Hematopoietic multipotent progenitor cell treated with erythropoietin and hydrocortisone succinate and interleukin-3 and kit ligand, for 15 days (in vitro differentiated cells): ENCODE measurements at regions not wholly inside any gene's neighbourhood (a gene's known extent, or its start where the extent isn't known, plus 50 kb on each side); places are given as distances from the start of the nearest gene placed in this dataset.

Experiments
- DNase-seq: peaks from one replicate; pipeline ENCODE4 v3.0.0-alpha.2; 2015; ENCODE audit warnings: low spot score

DNA sequence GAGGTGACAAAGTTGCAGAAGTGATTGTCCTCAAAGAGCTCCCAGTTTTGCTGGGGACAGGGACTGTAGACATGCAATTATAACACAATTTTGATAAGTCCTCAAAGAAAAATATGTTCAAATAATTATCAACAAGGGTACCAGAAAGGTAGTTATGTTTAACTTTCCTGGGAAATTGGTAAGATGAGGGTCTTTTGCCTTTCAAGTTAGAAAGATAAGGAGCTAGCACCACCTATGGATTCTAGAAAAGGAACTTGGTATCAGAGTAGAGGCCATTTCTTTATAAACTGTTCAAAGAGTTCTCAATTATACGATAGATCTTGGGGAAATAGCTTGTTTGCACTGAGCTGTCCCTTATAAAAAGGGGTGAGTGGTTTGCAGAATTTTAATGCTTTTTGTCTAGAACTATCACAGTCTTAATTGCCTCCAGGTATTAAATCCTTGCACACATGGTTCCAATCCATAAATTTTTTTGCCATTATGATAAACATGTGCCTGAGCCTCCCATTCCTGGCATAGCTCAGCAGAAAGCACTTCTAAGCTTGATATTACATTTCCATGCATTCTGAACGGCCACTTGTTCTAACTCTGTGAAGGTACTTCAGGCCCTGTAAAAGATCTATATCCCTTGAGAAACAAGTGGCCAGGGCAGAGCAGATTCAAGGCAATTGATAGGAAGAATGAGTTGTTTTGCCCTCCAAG, 247.5 kb upstream of the LRIG1 start:
- DNase-seq = no peak

DNA sequence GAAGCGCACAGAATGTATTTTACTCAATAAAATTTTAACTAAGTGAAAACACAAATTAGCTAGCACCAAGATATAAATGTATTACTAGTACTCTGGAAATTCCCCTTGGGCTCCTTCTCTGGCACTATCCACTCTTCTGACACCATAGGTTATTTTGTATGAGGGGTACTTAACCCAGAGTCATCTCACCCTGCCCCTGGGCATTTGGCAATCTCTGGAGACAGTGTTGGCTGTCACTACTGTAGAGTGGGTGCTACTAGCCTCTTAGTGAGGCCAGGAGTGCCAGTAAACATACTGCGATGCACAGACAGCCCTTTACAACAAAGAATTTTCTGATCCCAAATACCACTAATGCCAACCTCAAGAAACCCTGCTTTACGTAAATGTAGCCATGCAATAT, 246.3 kb upstream of the KBTBD8 start:
- DNase-seq = no peak

DNA sequence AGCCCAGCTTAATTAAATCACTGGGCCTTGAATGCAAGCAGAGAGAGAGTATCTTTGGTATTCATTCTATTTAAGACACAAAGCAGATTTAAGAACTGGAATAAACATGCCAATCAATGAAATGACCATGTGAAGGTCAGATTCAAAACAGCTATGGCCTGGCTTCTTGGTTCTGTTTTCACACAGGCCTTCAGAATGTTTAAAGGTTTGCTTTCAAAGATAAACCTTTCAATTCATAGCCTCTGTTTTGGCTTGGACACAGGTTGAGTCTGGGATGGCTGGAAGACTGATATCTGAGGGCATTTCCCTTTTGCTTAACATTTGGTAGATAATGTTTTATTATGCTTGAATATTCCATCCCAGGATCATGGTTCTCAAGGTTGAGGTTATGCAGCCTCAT, 244.4 kb upstream of the KBTBD8 start:
- DNase-seq = no peak

DNA sequence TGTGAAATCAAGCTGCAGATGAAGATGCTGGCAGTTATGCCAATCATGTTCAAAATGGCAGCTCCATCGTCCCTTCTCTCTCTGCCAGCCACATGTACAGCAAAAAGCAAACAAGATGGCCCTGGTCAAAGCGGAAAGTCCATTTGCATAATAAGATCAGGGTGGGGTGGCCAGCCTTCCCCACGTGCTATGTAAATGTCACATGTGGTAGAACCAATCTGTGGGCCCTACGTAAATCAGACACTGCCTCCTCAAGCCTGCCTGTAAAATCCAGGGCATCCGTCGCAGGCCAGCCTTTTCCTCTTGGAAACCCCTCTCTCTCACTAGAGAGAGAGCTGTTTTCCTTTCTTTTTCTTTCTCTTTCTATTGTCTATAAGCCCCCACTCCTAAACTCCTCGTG, 243.5 kb upstream of the KBTBD8 start:
- DNase-seq = no peak

DNA sequence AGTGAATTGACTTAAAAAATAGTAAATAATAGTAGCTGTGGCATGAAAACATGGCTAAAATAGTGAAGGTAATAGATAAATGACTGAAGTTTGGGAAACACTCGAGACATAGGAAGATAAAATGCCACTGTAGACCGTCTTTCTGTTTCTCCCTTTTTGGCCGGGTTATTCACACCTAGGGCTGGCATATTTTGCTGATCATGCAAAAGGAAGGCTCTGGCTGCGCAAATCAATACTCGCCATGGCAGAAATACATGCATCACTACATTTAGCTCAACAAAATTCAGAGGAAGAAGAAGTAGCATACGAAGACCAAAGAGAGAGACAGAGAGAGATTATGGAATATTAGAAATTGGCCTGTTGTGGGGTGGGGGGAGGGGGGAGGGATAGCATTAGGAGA, 242.2 kb upstream of the KBTBD8 start:
- no peak for DNase-seq

DNA sequence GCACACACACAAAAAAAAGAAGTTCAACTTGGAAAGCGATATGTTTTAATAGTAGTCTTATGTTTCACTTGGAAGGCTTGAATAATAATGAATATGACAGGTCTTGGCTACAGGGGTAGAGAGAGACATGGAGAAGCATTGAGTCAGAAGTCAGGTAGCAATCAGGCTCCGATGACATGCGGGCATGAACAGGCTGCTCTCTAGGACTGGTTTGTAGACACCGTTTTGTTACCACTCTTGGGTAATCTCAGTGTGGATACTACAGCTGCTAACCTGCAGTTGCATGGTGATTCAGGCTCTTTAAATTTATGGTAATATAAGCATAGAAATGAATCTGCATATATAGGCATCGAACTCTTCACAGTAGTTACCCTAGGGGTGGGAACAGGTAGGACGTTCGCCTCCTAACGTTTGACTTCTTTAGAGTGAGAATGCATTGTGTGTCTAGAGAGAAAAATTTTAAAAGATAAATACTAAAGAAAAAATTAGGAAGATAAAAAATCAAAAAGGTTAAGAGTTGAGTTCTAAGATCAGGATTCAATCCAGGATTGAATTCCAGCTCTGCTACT, 241.6 kb upstream of the KBTBD8 start:
- DNase-seq = no peak

DNA sequence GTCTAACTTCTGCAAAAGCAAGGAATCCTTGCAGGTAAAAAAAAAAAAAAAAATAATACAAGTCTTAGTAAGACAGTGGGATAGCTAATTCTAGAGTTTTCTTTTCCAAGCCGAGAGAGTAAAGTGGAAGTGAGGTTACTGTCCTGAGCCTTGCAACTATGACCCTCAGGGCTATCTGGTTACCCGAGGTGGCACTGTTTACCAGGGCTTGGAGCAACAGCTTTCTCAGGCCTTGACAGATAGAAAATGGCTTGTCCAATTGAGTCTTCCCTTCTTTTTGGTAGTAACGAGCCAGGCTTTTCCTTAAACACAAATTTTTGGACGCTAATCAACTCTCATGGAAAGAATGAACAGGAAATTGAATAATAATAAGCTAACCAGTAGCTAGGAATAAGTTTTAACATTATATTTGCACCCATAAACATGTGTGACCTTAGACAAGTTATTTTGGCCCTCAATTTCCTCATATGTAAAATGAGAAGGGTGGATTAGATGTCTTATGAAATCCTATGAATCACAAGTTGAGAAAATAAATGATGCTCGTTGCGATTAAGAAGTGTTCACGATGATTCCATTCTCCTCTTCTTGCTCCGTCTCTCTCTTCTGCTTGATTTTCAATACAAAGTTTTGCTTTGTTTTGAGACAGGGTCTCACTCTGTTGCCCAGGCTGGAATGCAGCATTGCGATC, 236.9 kb upstream of the KBTBD8 start:
- DNase-seq = no peak

DNA sequence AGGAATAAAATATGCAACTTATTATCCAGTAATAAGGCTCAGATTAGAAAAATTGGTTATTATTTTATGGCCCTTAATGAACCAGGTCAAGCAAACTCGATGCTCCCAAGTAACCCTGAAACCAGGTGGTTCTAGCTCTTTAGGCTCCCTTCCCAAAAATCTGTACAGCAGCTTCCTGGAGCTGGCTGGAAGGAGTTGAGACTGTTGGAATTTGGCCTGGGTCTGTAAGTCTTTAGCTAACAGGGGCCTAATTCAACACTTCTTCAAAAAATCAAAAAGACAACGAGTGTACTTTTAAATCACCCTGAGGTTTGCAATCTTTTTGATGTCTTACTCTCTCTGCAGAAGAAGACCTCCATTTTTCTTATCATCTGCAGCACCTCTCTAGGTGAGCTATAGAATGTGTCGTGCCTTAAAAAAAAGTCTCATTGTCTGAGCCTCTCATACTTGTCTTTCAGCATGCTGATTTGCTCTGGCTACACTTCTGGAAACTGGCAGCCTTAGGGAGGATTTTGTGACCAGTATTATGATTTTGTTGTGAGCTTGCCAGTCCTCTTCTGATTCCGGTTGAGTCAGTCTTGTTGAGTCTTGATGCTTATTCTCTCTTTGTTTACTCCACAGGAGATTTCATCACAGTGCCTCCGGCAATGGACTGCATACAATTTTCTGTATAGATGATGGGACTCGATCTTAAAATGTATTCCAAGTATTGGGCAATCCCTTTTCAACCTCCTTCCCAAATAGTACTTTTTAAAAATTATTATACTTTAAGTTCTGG, 235.0 kb upstream of the KBTBD8 start:
- no peak for DNase-seq

DNA sequence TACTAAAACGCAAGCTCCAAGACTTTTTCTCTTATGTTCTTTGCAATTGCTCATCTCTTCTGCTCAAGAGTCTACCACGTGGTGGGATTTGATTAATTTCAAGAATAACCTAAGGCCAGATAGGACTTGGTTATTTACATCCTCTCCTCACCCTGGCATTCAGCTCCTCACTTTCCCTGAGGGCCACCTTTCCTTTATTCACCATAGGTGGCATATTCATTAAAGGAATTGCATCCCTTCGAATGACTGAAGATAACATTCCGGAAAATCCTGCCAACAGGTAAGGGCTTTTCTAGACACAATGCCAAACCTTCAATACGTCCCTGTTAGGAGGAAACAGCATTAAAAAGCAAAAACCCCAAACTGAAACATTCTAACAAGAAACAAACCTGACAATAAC, 220.0 kb upstream of the KBTBD8 start:
- no peak for DNase-seq

DNA sequence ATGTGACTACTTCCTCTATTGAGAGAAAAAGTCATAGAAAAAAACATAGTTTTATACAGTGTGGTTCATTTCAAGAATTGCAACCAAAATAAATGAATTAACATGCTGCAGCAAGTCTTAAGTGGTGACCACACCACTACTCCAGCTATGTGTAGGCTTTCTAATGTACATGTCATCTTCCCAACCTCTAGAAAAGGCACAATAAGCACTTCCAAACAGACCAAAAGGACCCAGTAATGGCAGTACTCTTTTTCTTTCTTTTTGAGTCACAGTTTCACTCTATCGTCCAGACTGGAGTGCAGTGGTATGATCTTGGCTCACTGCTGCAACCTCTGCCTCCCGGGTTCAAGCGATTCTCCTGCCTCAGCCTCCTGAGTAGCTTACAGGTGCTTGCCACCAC, 219.3 kb upstream of the KBTBD8 start:
- DNase-seq = no peak

DNA sequence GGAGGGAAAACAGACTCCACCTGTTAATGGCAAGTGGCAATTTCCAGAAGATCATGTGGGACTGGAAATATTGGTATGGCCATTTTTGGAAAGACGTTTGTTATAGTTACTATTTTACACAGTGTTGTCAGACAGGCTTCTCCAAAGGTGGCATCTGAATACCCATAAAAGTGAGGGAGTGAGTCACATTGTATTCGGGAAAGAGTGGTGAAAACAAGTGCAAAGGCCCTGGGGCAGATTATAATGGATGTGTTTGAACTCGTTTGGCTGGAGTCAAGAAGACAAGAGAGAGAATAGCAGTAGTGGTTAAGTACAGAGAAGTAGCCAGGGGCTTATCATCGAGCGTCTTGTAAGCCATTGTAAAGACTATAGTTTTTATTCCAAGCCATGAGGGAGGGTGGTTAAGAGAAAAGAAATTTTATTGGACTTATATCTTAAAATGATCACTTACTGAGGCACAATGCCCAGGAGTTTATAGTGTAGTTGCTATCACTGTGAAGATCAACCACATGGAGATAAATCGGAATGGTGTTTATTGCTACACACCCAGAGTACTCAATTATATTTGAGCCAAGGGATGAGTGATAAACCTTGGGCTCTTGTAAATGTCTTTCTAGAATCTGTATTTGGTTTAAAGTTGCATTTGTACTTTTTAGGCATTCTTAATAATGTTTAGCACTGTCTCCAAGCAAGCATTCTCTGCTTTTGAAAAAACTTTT, 212.8 kb upstream of the KBTBD8 start:
- no peak for DNase-seq

DNA sequence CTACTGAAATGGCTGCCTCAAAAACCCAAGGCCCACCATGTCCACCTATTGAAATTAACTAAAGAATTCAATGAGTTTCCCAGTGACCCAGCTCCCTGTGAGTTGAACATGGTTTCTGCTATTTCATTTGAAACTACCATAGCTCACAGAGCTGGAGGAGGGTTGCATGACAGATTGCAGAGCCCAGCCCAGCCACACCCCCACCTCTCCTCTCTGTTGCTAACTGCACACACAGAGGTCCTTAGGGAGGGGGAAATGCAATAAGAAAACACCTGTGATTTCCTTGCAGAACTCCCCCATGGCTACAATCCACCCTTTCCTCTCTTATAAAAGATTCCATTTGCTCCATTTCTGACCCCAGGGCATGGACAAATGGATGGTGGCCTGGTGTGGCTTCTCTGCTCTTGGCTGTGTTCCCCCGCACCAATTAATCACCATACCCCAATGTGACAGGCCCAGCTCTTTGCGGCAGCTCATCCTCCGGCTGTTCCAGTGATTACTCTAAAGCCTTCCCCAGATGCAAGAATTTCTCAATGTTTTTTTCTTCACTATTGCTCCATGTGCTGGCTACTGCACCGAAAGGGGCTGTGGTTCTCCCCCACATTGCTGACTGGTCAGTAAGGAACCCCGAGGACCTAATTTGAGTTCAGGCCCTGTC, 208.4 kb upstream of the KBTBD8 start:
- DNase-seq = no peak

DNA sequence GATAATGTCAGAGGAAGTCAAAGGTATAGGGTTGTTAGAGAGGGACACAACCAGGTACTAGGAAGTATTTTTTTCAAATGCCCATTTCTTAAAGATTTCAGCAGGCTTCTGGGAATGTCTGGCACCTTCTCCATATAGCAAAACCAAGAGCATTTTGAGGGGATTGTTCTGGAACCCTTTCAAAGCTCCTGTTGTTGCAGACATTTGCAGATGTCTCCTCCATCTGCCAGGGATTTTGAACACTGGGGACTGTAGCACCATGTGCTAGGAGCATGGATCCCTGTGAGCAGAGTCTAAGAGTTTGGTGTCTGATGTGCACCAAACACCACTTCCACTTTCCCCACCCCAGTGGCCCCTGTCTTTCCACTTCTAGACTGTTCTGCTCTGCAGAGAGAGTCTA, 206.0 kb upstream of the KBTBD8 start:
- DNase-seq = no peak

DNA sequence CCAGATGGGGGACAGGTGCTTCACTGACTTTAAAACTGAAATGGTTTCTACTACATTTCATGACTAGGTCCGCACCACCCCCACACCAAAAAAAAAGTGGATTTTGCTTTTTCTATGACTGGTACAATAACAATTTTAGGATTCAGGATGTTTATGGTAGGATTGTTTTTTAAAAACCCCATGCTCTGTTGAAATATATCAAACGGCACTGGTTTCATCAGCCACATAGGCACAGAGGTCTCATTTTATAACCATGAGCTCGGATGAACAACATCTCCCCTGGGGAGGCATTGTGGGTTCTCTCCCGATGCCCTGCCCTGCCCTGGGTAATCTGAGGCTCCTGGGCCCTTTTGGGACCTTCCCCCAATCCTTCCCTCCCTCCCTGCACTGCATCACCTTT, 202.7 kb upstream of the KBTBD8 start:
- DNase-seq = no peak

DNA sequence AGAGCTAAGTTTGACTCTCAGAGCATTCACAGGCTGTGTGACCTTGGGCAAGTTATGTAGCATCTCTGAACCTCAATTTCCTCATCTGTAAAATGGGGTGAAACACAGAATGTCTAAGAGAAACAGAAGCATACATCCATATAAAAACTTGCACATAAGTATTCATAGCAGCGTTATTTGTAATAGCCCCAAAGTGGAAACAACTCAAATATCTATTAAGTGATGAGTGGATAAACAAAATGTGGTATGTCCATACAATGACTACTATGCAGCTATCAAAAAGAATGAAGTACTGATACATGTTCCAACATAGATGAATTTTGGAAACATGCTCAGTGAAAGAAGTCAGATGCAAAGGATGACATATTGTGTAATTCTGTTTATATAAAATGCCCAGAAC, 201.8 kb upstream of the KBTBD8 start:
- DNase-seq = no peak

DNA sequence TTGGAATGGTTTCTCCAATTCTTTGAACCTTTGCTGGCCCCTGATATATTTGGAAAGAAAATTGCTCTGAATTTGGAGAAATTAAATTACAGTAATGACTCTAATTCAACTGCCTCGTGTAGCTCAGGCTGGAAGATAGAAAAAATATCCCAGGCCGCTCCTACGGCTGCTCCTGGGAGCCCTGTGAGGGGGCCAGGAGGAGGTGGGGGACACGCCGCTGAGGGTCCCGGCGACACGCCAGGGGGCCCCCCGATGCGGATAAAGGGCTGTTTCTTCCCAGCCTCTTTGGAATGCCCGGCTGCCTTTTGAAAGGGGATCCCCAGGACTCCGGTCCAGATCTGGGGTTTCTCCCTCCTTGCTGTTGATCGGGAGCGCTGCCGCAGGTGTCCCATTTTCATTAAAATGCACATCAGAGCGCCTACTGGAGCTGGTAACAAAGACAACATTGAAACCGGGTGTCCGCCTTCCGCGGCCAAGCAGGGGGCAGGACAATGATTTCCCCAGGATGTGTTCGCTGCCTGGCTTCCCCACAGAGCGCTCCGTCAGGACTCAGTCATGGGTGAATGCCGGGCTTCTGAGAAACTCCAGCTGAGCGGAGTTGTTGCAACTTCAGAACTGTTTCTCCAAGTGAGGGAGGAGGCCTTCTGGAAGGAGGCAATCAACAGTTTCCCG, 200.1 kb upstream of the KBTBD8 start:
- DNase-seq = no peak

DNA sequence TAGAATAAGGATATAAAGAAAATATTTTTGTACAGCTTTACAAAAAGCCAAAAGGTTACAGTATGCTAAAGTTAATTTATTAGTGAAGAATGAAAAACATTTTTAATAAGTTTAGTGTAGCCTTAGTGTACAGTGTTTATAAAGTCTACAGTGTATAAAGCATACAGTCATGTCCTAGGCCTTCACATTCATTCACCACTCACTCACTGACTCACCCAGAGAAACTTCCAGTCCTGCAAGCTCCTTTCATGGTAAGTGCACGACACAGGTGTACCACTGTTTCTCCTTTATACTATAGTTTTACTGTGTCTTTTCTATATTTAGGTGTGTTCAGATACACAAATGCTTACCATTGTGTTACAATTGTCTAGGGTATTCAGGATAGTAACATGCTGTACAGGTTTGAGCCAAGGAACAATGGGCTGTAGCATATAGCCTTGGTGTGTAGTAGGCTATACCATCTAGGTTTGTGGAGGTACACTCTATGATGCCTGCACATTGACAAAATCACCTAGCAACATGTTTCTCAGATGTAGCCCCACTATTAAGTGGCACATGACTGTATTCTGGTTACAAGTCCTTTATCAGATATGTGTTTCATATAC, 197.1 kb upstream of the KBTBD8 start:
- DNase-seq = no peak

DNA sequence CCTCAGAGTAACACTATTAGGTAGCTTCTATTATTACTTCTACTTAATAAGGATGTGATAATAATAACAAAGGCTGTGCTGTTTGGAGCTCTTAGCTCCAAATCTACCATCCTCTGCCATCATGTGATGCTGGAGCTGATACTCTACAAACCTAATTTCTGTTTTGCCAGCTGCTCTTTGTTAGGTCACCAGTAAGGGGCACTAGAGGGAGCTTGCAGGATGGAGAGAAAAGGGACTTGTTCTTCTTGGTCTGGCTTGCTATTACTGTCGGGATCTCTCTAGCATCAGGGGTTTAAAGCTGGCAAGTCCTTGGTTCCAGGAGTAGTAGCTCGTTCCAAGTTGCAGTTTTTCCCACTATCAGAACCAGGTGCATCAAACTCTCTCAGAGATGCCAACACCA, 194.9 kb upstream of the KBTBD8 start:
- DNase-seq = no peak

DNA sequence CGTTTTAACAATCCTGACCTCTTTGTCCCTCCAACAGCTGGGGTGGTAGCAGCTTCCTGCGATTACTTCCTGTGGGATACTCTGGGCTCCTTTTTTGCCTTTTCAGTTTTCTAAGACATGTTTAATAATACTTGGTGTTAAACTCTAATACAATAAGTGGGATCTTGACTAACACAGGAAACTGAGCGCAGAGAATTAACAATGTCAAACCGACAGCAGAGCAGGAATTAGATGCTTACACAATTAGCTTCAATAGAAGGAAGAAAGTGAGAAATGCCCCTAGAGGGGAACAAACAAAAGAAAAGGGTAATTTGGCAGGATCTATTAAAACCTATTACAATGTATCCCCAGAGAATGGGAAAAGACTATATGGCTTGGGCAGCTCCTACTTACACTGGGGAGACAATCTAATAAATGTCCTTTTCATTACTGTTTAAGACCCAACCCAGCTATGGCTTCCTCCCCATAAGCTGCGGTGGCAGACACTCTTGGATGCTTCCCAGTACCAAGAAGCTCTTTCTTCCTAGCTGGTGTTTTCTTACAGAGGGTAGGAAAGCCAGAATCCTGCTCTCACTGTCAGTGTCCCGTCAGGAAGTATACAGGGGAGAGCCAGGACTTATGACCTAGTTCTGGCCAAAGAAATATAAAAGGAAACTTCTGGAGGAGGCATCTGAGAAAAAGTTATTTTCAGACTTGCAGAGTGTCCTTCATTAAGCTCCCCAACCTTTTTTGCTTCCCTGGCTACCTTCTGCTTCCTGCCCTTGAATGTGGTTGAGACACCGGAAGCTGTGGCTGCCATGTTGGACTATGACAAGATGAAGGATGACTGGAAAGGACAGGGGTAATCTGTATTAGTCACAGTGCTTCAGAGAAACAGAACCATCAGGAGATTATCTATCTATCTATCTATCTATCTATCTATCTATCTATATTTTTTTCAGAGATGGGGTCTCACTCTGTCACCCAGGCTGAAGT, 194.1 kb upstream of the KBTBD8 start:
- no peak for DNase-seq
